IMR-90 (cell line): ENCODE measurements at regions not wholly inside any gene's neighbourhood (a gene's known extent, or its start where the extent isn't known, plus 50 kb on each side); places are given as distances from the start of the nearest gene placed in this dataset.

Source experiments
- ATAC-seq: fragments of 200-7000 bp; cut with Tn5 transposase; 2 replicates; pipeline ENCODE4 v1.9.1; 2020; ENCODE audit warnings: low read depth, mild to moderate bottlenecking, moderate library complexity
- BruUV-seq: library from RNA; stranded (reverse); fragments of 400-500 nt; replicated peaks from 2 replicates; lab custom pipeline; 2021; lab: Mats Ljungman, UMichigan
- CTCF ChIA-PET: fragments of 300-600 bp; formaldehyde crosslinking; extraction: SDS; loops from one replicate; lab custom pipeline; 2021; ENCODE audit warnings: antibody characterized with exemption; lab: Yijun Ruan, JAX
- POLR2A ChIA-PET: fragments of 300-600 bp; sonication (Branson Sonifier 250); formaldehyde crosslinking; loops from one replicate; lab custom pipeline; 2022; ENCODE audit warnings: antibody characterized with exemption; ENCODE audit not compliant: unreplicated experiment; lab: Charles Lee
- DNase-seq: peaks from one replicate; pipeline ENCODE4 v3.0.0; 2013
- H2AFZ ChIP-seq: replicated peaks from 2 replicates; pipeline ENCODE3; 2013; ENCODE audit warnings: low read length, mild to moderate bottlenecking; ENCODE audit not compliant: poor library complexity
- H2AK5ac ChIP-seq: 2 replicates; pipeline ENCODE4 v1.6.1; 2013; ENCODE audit warnings: low read depth, low read length, inconsistent platforms
- H2AK9ac ChIP-seq: replicated peaks from 2 replicates; pipeline ENCODE3; 2013; ENCODE audit warnings: mild to moderate bottlenecking, low read depth, low read length, moderate library complexity; ENCODE audit not compliant: poor library complexity
- H2BK120ac ChIP-seq: 2 replicates; pipeline ENCODE4 v1.6.1; 2013; ENCODE audit warnings: low read depth, low read length, inconsistent platforms
- H2BK15ac ChIP-seq: 3 replicates; pipeline ENCODE4 v1.6.1; 2013; ENCODE audit warnings: low read depth, low read length, inconsistent platforms
- H2BK20ac ChIP-seq: 2 replicates; pipeline ENCODE4 v1.6.1; 2013; ENCODE audit warnings: low read depth, mild to moderate bottlenecking, inconsistent platforms, low read length, moderate library complexity
- H2BK5ac ChIP-seq: 2 replicates; pipeline ENCODE4 v1.6.1; 2013; ENCODE audit warnings: mild to moderate bottlenecking, low read depth, low read length, inconsistent platforms; ENCODE audit not compliant: poor library complexity, severe bottlenecking
- H3K14ac ChIP-seq: replicated peaks from 2 replicates; pipeline ENCODE4 v1.6.1; 2013; ENCODE audit warnings: low read depth, low read length, inconsistent platforms
- H3K18ac ChIP-seq: 2 replicates; pipeline ENCODE4 v1.6.1; 2013; ENCODE audit warnings: low read depth, low read length, control low read depth
- H3K23ac ChIP-seq: 2 replicates; pipeline ENCODE4 v1.6.1; 2013; ENCODE audit warnings: low read depth, low read length, inconsistent platforms
- H3K27ac ChIP-seq: 2 replicates; pipeline ENCODE4 v1.5.1; 2013; ENCODE audit warnings: mild to moderate bottlenecking, control low read depth, low read length; ENCODE audit not compliant: insufficient read depth
- H3K27me3 ChIP-seq: 2 replicates; pipeline ENCODE4 v1.6.1; 2013; ENCODE audit warnings: low read length; ENCODE audit not compliant: control insufficient read depth, insufficient read depth
- H3K36me3 ChIP-seq: 2 replicates; pipeline ENCODE4 v1.6.1; 2013; ENCODE audit warnings: low read length, mixed read lengths; ENCODE audit not compliant: control insufficient read depth, insufficient read depth
- H3K4ac ChIP-seq: 2 replicates; pipeline ENCODE4 v1.6.1; 2013; ENCODE audit warnings: low read depth, low read length, inconsistent platforms
- H3K4me1 ChIP-seq: 2 replicates; pipeline ENCODE4 v1.6.1; 2013; ENCODE audit warnings: low read length, mixed read lengths; ENCODE audit not compliant: control insufficient read depth, insufficient read depth
- H3K4me2 ChIP-seq: 2 replicates; pipeline ENCODE4 v1.6.1; 2013; ENCODE audit warnings: low read depth, mild to moderate bottlenecking, control low read depth, low read length, moderate library complexity
- H3K4me3 ChIP-seq: 2 replicates; pipeline ENCODE4 v1.5.1; 2013; ENCODE audit warnings: low read depth, mild to moderate bottlenecking, control low read depth, low read length, moderate library complexity; ENCODE audit not compliant: insufficient read depth
- H3K56ac ChIP-seq: 2 replicates; pipeline ENCODE4 v1.6.1; 2013; ENCODE audit warnings: low read length, inconsistent platforms; ENCODE audit not compliant: insufficient read depth; ENCODE audit errors: extremely low read depth
- H3K79me1 ChIP-seq, 2 experiments: 2 replicates each; pipeline ENCODE4 v1.6.1; 2013; ENCODE audit warnings: low read length in 2 of 2, inconsistent platforms in 1 of 2, low read depth in 1 of 2
- H3K9ac ChIP-seq: 2 replicates; pipeline ENCODE4 v1.6.1; 2013; ENCODE audit warnings: low read depth, low read length, control low read depth
- H3K9me1 ChIP-seq: 2 replicates; pipeline ENCODE4 v1.6.1; 2013; ENCODE audit warnings: low read length, inconsistent platforms; ENCODE audit not compliant: insufficient read depth
- H3K9me3 ChIP-seq: 2 replicates; pipeline ENCODE4 v1.6.1; 2013; ENCODE audit warnings: low read length; ENCODE audit not compliant: control insufficient read depth, insufficient read depth
- H4K20me1 ChIP-seq: 2 replicates; pipeline ENCODE4 v1.6.1; 2013; ENCODE audit warnings: low read length, inconsistent platforms; ENCODE audit not compliant: insufficient read depth
- H4K5ac ChIP-seq: 2 replicates; pipeline ENCODE4 v1.6.1; 2013; ENCODE audit warnings: mild to moderate bottlenecking, low read depth, low read length, control low read depth
- H4K8ac ChIP-seq, 2 experiments: 2 replicates each; pipeline ENCODE4 v1.6.1; 2013; ENCODE audit warnings: low read depth in 2 of 2, low read length in 2 of 2, control low read depth in 1 of 2, inconsistent platforms in 1 of 2
- H4K91ac ChIP-seq: 2 replicates; pipeline ENCODE4 v1.6.1; 2013; ENCODE audit warnings: low read depth, low read length, inconsistent platforms; ENCODE audit not compliant: insufficient read depth
- BHLHE40 ChIP-seq: fragments of 150-350 bp; IDR thresholded peaks from 2 replicates; pipeline ENCODE4 v1.6.1; 2016; ENCODE audit warnings: mild to moderate bottlenecking, low read depth, low read length
- CHD1 ChIP-seq: IDR thresholded peaks from 2 replicates; pipeline ENCODE4 v1.6.1; 2012; ENCODE audit warnings: low read depth, low read length, improper control_type of control experiment
- CTCF ChIP-seq: conservative IDR thresholded peaks from 2 replicates; pipeline ENCODE4 v1.5.1; 2012; ENCODE audit warnings: mild to moderate bottlenecking, low read depth, low read length, improper control_type of control experiment
- MAFK ChIP-seq: IDR thresholded peaks from 2 replicates; pipeline ENCODE4 v1.6.1; 2012; ENCODE audit warnings: low read depth, low read length, improper control_type of control experiment
- MAZ ChIP-seq: IDR thresholded peaks from 2 replicates; pipeline ENCODE4 v1.6.1; 2012; ENCODE audit warnings: low read depth, mild to moderate bottlenecking, low read length, improper control_type of control experiment, moderate library complexity, borderline replicate concordance
- MXI1 ChIP-seq: IDR thresholded peaks from 2 replicates; pipeline ENCODE4 v1.6.1; 2012; ENCODE audit warnings: low read depth, mild to moderate bottlenecking, low read length, moderate library complexity, borderline replicate concordance
- POLR2A ChIP-seq: IDR thresholded peaks from 2 replicates; pipeline ENCODE4 v1.6.1; 2012; ENCODE audit warnings: mild to moderate bottlenecking, low read depth, low read length
- RAD21 ChIP-seq: IDR thresholded peaks from 2 replicates; pipeline ENCODE4 v1.6.1; 2012; ENCODE audit warnings: low read length, improper control_type of control experiment
- RCOR1 ChIP-seq: IDR thresholded peaks from 2 replicates; pipeline ENCODE4 v1.6.1; 2012; ENCODE audit warnings: mild to moderate bottlenecking, low read length, improper control_type of control experiment; ENCODE audit not compliant: insufficient replicate concordance
- SMC3 ChIP-seq: fragments of 150-350 bp; IDR thresholded peaks from 2 replicates; pipeline ENCODE4 v1.6.1; 2016; ENCODE audit warnings: low read depth, mild to moderate bottlenecking, antibody characterized with exemption, low read length, moderate library complexity
- WGBS, 2 experiments: methylation state at CpG; one replicate each; pipeline versions ENCODE4 v1.1.5 to v1.1.7; 2013; ENCODE audit warnings: missing lambda C conversion rate in 2 of 2; ENCODE audit not compliant: insufficient read length in 1 of 2; ENCODE audit errors: extremely low coverage in 2 of 2; 5-methylcytosine and 5-hydroxymethylcytosine counted together
- dilution Hi-C: fragments of 300-500 bp; cut with HindIII; formaldehyde crosslinking; loops from one replicate; pipeline ENCODE4 v1.14.3; 2018; ENCODE audit warnings: low sequenced_read_pairs; ENCODE audit not compliant: unreplicated experiment
- in situ Hi-C: fragments of 300-500 bp; cut with MboI; formaldehyde crosslinking; loops from 3 replicates; pipeline ENCODE4 v1.14.3; 2019; ENCODE audit warnings: low sequenced_read_pairs, inconsistent platforms, mixed read lengths
- intact Hi-C: fragments of 100-400 bp; cut with micrococcal nuclease; formaldehyde crosslinking; loops from 2 replicates; pipeline ENCODE4 v1.10.0; 2022

GRCh38 chr13:79241697-79242096 is 164.4 kb downstream of the RBM26 start:
- WGBS, 2 experiments, result 8% methylated on average over 1 of the region's 4 CpGs; no CpG with 5 or more reads in 1 of the 2 experiments

More at GRCh38 chr13:79241697-79242096, 164.4 kb downstream of the RBM26 start:
- no peak overlapping the region for H3K56ac ChIP-seq
- ChIA-PET POLR2A (no interaction called here), CTCF (no interaction called here)
- H4K8ac ChIP-seq, result no peak overlapping the region
- H2AK5ac ChIP-seq, result no peak overlapping the region
- no peaks in the 10 kb centered on the region for H3K79me1 ChIP-seq
- no peak for ATAC-seq
- H2BK5ac ChIP-seq, result no peak overlapping the region
- no peak overlapping the region for H2AK9ac ChIP-seq
- no peaks in the 10 kb centered on the region for H3K9me3 ChIP-seq
- no peaks in the 10 kb centered on the region for H4K20me1 ChIP-seq
- intact Hi-C loops, result no loop called here
- no peak overlapping the region for H3K14ac ChIP-seq
- H3K18ac ChIP-seq, result no peak overlapping the region
- H3K4me1 ChIP-seq, result no peaks in the 10 kb centered on the region
- no peak overlapping the region for H3K23ac ChIP-seq
- H3K4me2 ChIP-seq, result no peak overlapping the region
- no peak overlapping the region for H3K9ac ChIP-seq
- no peaks in the 10 kb centered on the region for H3K27me3 ChIP-seq
- no peak overlapping the region for H2BK120ac ChIP-seq
- H3K27ac ChIP-seq, result no peak overlapping the region
- dilution Hi-C loops, result no loop called here
- in situ Hi-C loops, result no loop called here
- H2BK20ac ChIP-seq, result no peak overlapping the region
- BruUV-seq, result no TSS peak
- H2AFZ ChIP-seq, result no peak overlapping the region
- H3K4me3 ChIP-seq, result no peak overlapping the region
- no peak overlapping the region for H3K4ac ChIP-seq
- no peaks in the 10 kb centered on the region for H3K36me3 ChIP-seq
- no peak overlapping the region for H4K5ac ChIP-seq
- no peak for DNase-seq
- TF ChIP-seq BHLHE40 (no peak), RCOR1 (no peak), POLR2A (no peak), MXI1 (no peak), MAZ (no peak), RAD21 (no peak), CTCF (no peak), CHD1 (no peak), SMC3 (no peak), MAFK (no peak)
- H3K9me1 ChIP-seq, result no peaks in the 10 kb centered on the region
- H2BK15ac ChIP-seq, result no peak overlapping the region
- no peak overlapping the region for H4K91ac ChIP-seq
